ENCODE measurements at regions not wholly inside any gene's neighbourhood (a gene's known extent, or its start where the extent isn't known, plus 50 kb on each side); places are given as distances from the start of the nearest gene placed in this dataset.
A peak's percentile ranks its signal among the peaks of the same experiment; 100 is the strongest.

DNA sequence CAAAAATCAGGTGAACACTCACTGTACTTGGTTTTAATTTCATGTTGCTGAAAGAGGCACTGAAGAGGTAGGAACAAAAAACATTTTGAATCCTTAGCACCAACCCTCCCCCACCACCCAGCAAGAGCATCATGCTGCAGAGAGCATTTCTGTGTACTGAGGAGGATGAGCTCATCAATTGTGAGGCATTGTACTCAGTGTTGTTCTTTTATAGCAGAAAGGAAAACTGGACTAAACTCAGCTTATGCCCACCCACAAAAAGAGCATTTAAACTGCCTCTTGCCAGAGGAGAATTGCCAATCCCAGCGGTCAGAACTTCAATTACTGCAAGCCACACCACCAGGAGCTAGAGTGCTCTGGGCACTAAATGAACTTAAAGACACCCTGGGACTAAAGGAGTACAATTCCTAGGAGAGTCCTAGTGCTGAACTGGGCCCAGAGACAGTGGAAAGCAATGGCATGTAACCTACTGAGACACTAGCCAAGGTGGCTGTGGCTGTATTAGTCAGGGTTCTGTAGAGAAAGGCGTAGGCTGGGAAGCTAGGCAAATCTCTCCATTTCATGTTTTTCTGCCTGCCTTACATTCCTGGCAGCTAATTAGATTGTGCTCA, 280.7 kb upstream of the KLHL4 start:
- H3K4me3 ChIP-seq (ENCODE audit: low read length), result no peak overlapping the region
- no peaks in the 10 kb centered on the region for H3K9me3 ChIP-seq (ENCODE audit: low read length)
- no peaks in the 10 kb centered on the region for H3K36me3 ChIP-seq (ENCODE audit: insufficient read depth, low read length)
- H3K27me3 ChIP-seq (ENCODE audit: insufficient read depth, low read length), result no peaks in the 10 kb centered on the region
- no peaks in the 10 kb centered on the region for H3K4me1 ChIP-seq (ENCODE audit: insufficient read depth, low read length)
- no peak overlapping the region for H2AFZ ChIP-seq (ENCODE audit: low read depth, low read length)

GRCh38 chrX:87265518-87265917, 252.1 kb upstream of the KLHL4 start:
- H3K27me3 ChIP-seq (ENCODE audit: insufficient read depth, low read length), result no peaks in the 10 kb centered on the region
- no peaks in the 10 kb centered on the region for H3K9me3 ChIP-seq (ENCODE audit: low read length)
- no peaks in the 10 kb centered on the region for H3K36me3 ChIP-seq (ENCODE audit: insufficient read depth, low read length)
- H3K4me3 ChIP-seq (ENCODE audit: low read length), result no peak overlapping the region
- H2AFZ ChIP-seq (ENCODE audit: low read depth, low read length), result peak overlapping the region; percentile 46
- H3K4me1 ChIP-seq (ENCODE audit: insufficient read depth, low read length), result peaks cover 4% of the 10 kb centered on the region

DNA sequence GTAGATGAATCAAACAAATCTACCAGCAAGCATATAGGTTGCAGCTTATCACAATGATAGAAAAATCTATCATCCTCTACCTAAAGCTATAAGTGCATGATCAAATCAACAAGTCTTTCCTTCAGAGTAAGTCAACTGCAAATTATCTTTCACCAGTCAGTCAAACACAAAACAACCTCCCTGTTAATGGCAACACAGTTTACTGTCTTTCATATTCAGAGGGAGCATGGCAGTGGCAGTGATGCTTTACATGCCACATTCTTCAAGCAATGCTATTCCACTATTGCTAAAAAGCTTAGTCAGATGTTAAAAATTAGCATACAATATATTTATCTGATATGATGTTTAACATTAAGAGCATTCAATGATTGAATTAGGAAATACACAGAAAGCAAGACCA, 245.1 kb upstream of the KLHL4 start:
- no peaks in the 10 kb centered on the region for H3K27me3 ChIP-seq (ENCODE audit: insufficient read depth, low read length)
- no peaks in the 10 kb centered on the region for H3K36me3 ChIP-seq (ENCODE audit: insufficient read depth, low read length)
- H3K4me3 ChIP-seq (ENCODE audit: low read length), result no peak overlapping the region
- H3K9me3 ChIP-seq (ENCODE audit: low read length), result no peaks in the 10 kb centered on the region
- H3K4me1 ChIP-seq (ENCODE audit: insufficient read depth, low read length), result no peaks in the 10 kb centered on the region
- no peak overlapping the region for H2AFZ ChIP-seq (ENCODE audit: low read depth, low read length)

- Histone ChIP-seq H2AFZ (ENCODE audit: low read depth, low read length) (no peak overlapping the region), H3K36me3 (ENCODE audit: insufficient read depth, low read length) (no peaks in the 10 kb centered on the region), H3K4me3 (ENCODE audit: low read length) (no peak overlapping the region), H3K27me3 (ENCODE audit: insufficient read depth, low read length) (no peaks in the 10 kb centered on the region), H3K9me3 (ENCODE audit: low read length) (no peaks in the 10 kb centered on the region), H3K4me1 (ENCODE audit: insufficient read depth, low read length) (no peaks in the 10 kb centered on the region)
These were observed 217.9 kb upstream of the KLHL4 start for GRCh38 chrX:87299563-87300160.

DNA sequence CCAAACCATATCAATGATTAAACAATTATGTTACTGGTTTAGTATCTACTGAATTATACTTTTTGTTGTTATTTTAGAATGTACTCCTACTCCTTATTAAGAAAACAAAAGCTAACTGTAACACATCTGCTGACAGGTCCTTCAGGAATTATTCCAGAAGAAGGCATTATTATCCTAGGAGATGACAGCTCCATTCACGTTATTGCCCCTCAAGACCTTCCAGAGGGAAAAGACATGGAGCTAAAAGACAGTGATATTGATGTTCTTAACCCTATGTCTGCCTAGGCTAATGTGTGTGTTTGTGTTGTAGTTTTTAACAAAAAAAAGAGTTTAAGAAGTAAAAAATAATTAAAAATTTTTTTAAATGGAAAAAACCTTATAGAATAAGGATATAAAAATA, 206.8 kb upstream of the KLHL4 start:
- no peaks in the 10 kb centered on the region for H3K4me1 ChIP-seq (ENCODE audit: insufficient read depth, low read length)
- no peak overlapping the region for H3K4me3 ChIP-seq (ENCODE audit: low read length)
- no peaks in the 10 kb centered on the region for H3K27me3 ChIP-seq (ENCODE audit: insufficient read depth, low read length)
- no peaks in the 10 kb centered on the region for H3K36me3 ChIP-seq (ENCODE audit: insufficient read depth, low read length)
- no peaks in the 10 kb centered on the region for H3K9me3 ChIP-seq (ENCODE audit: low read length)
- no peak overlapping the region for H2AFZ ChIP-seq (ENCODE audit: low read depth, low read length)

DNA sequence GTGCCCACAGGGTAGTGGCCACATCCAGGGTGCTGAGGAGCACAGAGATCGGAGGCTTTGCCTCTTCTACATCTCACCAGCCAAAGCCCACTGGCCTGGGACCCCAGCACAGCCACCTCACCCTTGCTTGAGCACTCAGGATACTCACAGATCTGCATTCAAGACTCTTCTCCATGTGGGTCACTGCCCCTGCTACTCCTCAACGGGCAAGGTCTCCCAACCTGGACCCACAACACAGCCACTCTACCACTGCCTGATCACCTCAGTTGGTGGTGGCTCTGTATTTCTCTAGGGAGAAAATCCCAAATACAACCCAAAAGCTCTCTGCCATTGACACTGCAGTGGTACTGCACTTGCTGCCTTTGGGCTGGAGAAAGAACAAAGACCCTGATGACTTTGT, 190.3 kb upstream of the KLHL4 start:
- no peak overlapping the region for H3K4me3 ChIP-seq (ENCODE audit: low read length)
- no peak overlapping the region for H2AFZ ChIP-seq (ENCODE audit: low read depth, low read length)
- H3K9me3 ChIP-seq (ENCODE audit: low read length), result no peaks in the 10 kb centered on the region
- no peaks in the 10 kb centered on the region for H3K4me1 ChIP-seq (ENCODE audit: insufficient read depth, low read length)
- no peaks in the 10 kb centered on the region for H3K36me3 ChIP-seq (ENCODE audit: insufficient read depth, low read length)
- no peaks in the 10 kb centered on the region for H3K27me3 ChIP-seq (ENCODE audit: insufficient read depth, low read length)

GRCh38 chrX:87337267-87337666, 180.3 kb upstream of the KLHL4 start:
- H3K9me3 ChIP-seq (ENCODE audit: low read length), result no peaks in the 10 kb centered on the region
- no peak overlapping the region for H3K4me3 ChIP-seq (ENCODE audit: low read length)
- H2AFZ ChIP-seq (ENCODE audit: low read depth, low read length), result no peak overlapping the region
- no peaks in the 10 kb centered on the region for H3K36me3 ChIP-seq (ENCODE audit: insufficient read depth, low read length)
- H3K27me3 ChIP-seq (ENCODE audit: insufficient read depth, low read length), result no peaks in the 10 kb centered on the region
- no peaks in the 10 kb centered on the region for H3K4me1 ChIP-seq (ENCODE audit: insufficient read depth, low read length)

- Histone ChIP-seq H3K36me3 (ENCODE audit: insufficient read depth, low read length) (no peaks in the 10 kb centered on the region), H3K4me3 (ENCODE audit: low read length) (no peak overlapping the region), H3K27me3 (ENCODE audit: insufficient read depth, low read length) (no peaks in the 10 kb centered on the region), H2AFZ (ENCODE audit: low read depth, low read length) (no peak overlapping the region), H3K9me3 (ENCODE audit: low read length) (no peaks in the 10 kb centered on the region), H3K4me1 (ENCODE audit: insufficient read depth, low read length) (no peaks in the 10 kb centered on the region)
These were observed 179.1 kb upstream of the KLHL4 start for GRCh38 chrX:87338510-87338909.

GRCh38 chrX:87370865-87371264, 146.7 kb upstream of the KLHL4 start:
- H3K9me3 ChIP-seq (ENCODE audit: low read length), result no peaks in the 10 kb centered on the region
- H3K4me3 ChIP-seq (ENCODE audit: low read length), result no peak overlapping the region

DNA sequence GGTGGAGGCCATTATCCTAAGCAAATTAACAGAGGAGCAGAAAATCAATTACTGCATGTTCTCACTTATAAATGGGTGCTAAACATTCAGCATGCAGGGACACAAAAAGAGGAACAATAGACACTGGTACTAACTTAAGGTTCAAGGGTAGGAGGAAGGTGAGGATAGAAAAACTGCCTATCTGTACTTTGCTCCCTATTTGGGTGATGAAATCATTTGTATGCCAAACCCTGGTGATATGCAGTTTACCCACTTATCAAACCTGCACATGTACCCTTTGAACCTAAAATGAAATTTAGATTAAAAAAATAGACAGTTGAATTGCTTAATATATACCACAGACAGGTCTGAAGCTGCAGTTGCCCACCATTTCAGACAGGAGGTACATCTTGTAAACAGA, 143.3 kb upstream of the KLHL4 start:
- H3K4me1 ChIP-seq (ENCODE audit: insufficient read depth, low read length), result no peaks in the 10 kb centered on the region
- no peak overlapping the region for H2AFZ ChIP-seq (ENCODE audit: low read depth, low read length)
- no peaks in the 10 kb centered on the region for H3K36me3 ChIP-seq (ENCODE audit: insufficient read depth, low read length)
- no peaks in the 10 kb centered on the region for H3K27me3 ChIP-seq (ENCODE audit: insufficient read depth, low read length)
- H3K9me3 ChIP-seq (ENCODE audit: low read length), result no peaks in the 10 kb centered on the region
- H3K4me3 ChIP-seq (ENCODE audit: low read length), result no peak overlapping the region

More at GRCh38 chrX:87370865-87371264, 146.7 kb upstream of the KLHL4 start:
- no peaks in the 10 kb centered on the region for H3K36me3 ChIP-seq (ENCODE audit: insufficient read depth, low read length)
- no peaks in the 10 kb centered on the region for H3K27me3 ChIP-seq (ENCODE audit: insufficient read depth, low read length)
- H2AFZ ChIP-seq (ENCODE audit: low read depth, low read length), result no peak overlapping the region
- H3K4me1 ChIP-seq (ENCODE audit: insufficient read depth, low read length), result no peaks in the 10 kb centered on the region

DNA sequence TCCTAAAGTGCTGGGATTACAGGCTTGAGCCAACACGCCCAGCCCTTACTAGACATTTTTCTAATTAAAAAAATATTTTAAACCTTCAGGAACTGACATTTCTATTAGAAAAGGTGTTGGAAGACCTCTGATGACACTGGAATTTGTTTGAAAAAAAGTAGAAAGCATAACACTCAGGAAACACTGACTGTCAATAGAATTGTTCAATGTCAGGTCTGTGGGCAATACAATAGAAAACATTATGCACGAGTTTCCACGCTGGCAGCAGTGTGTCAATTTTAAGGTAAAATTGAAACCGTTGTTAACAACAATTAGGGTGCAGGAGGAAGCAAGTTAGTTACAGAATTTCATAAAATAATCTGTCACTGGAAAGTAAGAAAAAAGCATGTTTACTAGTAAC, 140.7 kb upstream of the KLHL4 start:
- Histone ChIP-seq H3K27me3 (ENCODE audit: insufficient read depth, low read length) (no peaks in the 10 kb centered on the region), H3K36me3 (ENCODE audit: insufficient read depth, low read length) (no peaks in the 10 kb centered on the region), H3K4me3 (ENCODE audit: low read length) (no peak overlapping the region), H3K4me1 (ENCODE audit: insufficient read depth, low read length) (no peaks in the 10 kb centered on the region), H3K9me3 (ENCODE audit: low read length) (no peaks in the 10 kb centered on the region), H2AFZ (ENCODE audit: low read depth, low read length) (no peak overlapping the region)

DNA sequence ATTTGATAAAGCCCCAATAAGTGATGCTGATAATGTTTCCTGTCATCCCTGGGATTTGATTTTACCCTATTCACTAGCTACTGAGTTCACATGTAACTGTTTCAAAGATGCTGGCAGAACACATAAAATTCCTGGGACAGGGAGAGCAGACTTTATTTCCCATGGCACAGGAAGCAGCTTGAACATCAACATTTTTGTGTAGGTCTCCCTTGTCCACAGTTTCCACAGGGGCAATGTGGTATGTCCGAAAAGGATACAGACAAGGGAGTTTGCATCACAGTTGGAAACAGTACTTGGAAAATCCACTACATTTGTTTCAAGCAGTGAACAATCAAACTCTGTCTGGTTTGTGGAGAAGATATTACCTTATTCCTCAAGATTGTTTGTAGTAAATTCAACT, 129.2 kb upstream of the KLHL4 start:
- H3K27me3 ChIP-seq (ENCODE audit: insufficient read depth, low read length), result no peaks in the 10 kb centered on the region
- H3K4me1 ChIP-seq (ENCODE audit: insufficient read depth, low read length), result no peaks in the 10 kb centered on the region
- no peaks in the 10 kb centered on the region for H3K36me3 ChIP-seq (ENCODE audit: insufficient read depth, low read length)
- H3K9me3 ChIP-seq (ENCODE audit: low read length), result no peaks in the 10 kb centered on the region
- H2AFZ ChIP-seq (ENCODE audit: low read depth, low read length), result no peak overlapping the region
- H3K4me3 ChIP-seq (ENCODE audit: low read length), result no peak overlapping the region

DNA sequence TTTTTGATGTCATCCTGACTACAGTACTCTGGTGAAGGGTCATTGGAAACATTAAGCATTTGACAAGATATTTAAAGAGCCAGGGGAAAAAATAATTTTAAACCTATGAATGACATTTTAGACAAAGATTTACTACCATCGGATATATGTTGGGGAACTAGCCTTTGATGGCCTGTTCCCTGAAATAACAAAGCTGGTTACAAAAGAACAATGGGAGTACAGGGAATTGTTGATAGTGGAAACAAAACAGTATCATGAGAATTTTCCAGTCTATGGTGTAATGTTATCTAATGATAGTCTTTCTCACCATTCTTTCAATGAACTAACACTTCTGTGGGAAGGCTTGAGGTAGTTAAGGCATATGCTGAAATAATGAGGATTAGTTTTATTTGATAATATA, 125.9 kb upstream of the KLHL4 start:
- no peaks in the 10 kb centered on the region for H3K36me3 ChIP-seq (ENCODE audit: insufficient read depth, low read length)
- no peaks in the 10 kb centered on the region for H3K27me3 ChIP-seq (ENCODE audit: insufficient read depth, low read length)
- no peak overlapping the region for H2AFZ ChIP-seq (ENCODE audit: low read depth, low read length)
- no peak overlapping the region for H3K4me3 ChIP-seq (ENCODE audit: low read length)
- H3K4me1 ChIP-seq (ENCODE audit: insufficient read depth, low read length), result no peaks in the 10 kb centered on the region
- no peaks in the 10 kb centered on the region for H3K9me3 ChIP-seq (ENCODE audit: low read length)

DNA sequence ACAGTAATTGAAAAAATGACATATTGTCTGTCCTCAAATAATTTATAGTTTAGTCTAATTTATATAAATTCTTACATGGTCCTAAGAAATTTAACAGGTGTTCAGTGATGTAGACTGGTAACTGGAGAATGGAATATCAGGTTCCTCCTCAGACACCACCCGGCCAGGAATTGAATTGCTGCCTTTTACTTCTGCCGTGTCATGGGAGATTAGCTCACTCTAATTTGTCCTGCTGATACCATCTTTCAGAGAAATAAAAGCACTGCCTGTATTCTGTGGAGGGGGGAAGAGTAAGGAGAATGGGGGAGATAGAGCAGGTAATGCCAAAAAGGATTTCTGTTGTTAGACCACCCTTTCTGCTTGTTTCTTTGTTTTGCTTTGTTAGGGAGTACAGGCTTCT, 125.2 kb upstream of the KLHL4 start:
- Histone ChIP-seq H3K4me1 (ENCODE audit: insufficient read depth, low read length) (no peaks in the 10 kb centered on the region), H2AFZ (ENCODE audit: low read depth, low read length) (no peak overlapping the region), H3K27me3 (ENCODE audit: insufficient read depth, low read length) (no peaks in the 10 kb centered on the region), H3K36me3 (ENCODE audit: insufficient read depth, low read length) (no peaks in the 10 kb centered on the region), H3K9me3 (ENCODE audit: low read length) (no peaks in the 10 kb centered on the region), H3K4me3 (ENCODE audit: low read length) (no peak overlapping the region)
